Activated naive CD8-positive, alpha-beta T cell treated with anti-CD3 and anti-CD28 coated beads, Interleukin-2, amount 10 ng/mL, durations not matched to agents 7 days and 5 days (primary cell): ENCODE measurements at regions not wholly inside any gene's neighbourhood (a gene's known extent, or its start where the extent isn't known, plus 50 kb on each side); places are given as distances from the start of the nearest gene placed in this dataset.

ENCODE experiments used
- ATAC-seq: fragments of 150-1000 bp; cut with Tn5 transposase; one replicate; pipeline ENCODE4 v1.10.0; 2021; ENCODE audit warnings: low read depth, moderate library complexity
- POLR2A ChIA-PET: fragments of 350-600 bp; sonication (Branson Sonifier 250); formaldehyde crosslinking; loops from one replicate; lab custom pipeline; 2021; ENCODE audit warnings: antibody characterized with exemption; lab: Charles Lee
- DNase-seq: peaks from one replicate; pipeline ENCODE4 v3.0.0; 2021
- H3K27ac Mint-ChIP-seq: one replicate; pipeline ENCODE4 v1.8.0; 2022; ENCODE audit warnings: mild to moderate bottlenecking, mixed read lengths
- H3K27me3 Mint-ChIP-seq: one replicate; pipeline ENCODE4 v1.8.0; 2022; ENCODE audit warnings: mild to moderate bottlenecking, moderate library complexity, mixed read lengths
- H3K36me3 Mint-ChIP-seq: one replicate; pipeline ENCODE4 v1.8.0; 2021; ENCODE audit warnings: mild to moderate bottlenecking, mixed read lengths
- H3K4me1 Mint-ChIP-seq: one replicate; pipeline ENCODE4 v1.8.0; 2021; ENCODE audit warnings: mixed read lengths
- H3K4me3 Mint-ChIP-seq: one replicate; pipeline ENCODE4 v1.8.0; 2022; ENCODE audit warnings: mild to moderate bottlenecking, moderate library complexity, mixed read lengths
- H3K9me3 Mint-ChIP-seq: one replicate; pipeline ENCODE4 v1.8.0; 2021; ENCODE audit warnings: mixed read lengths

DNA sequence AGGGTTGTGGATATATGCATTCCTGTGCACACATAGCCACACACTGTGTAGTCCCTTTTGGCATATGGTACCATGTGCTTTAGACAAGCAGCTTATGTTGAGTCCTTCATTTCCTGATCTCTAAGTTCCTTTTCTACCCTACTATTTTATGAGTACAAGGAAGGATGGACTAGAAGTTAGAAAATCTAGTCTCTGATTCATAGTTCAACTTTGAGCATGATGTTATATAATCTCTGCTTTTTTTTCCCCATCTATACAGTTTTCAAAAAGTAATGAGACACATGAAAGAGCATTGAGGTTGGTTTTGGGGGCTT is 123.6 kb downstream of the PLEKHG1 start:
- Mint-ChIP-seq H3K4me1 (peaks cover 9% of the 10 kb centered on the region), H3K9me3 (no peaks in the 10 kb centered on the region), H3K27me3 (peaks cover 16% of the 10 kb centered on the region), H3K27ac (no peak overlapping the region), H3K4me3 (no peak overlapping the region), H3K36me3 (no peaks in the 10 kb centered on the region)
- POLR2A ChIA-PET = no interaction called here
- DNase-seq (no peak), ATAC-seq (no peak)

DNA sequence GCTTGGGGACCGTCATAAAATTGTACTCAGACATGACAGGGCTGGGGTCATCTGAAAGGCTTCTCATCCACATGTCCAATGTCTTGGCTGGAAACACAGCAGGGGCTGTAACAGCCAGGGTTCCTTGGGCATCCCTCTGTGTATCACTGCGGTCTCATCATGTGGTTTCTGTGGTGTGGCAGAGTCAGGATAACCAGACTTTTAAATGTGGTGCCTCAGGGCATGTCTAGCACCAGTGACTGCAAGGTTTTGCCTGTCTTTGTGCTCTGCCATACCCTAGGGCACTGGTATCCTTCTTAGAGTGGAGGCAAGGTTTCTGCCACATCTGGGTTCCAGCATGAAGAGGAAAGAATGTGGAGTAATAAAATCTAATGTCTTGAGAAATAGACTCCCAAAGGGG is 124.2 kb downstream of the PLEKHG1 start:
- DNase-seq (no peak), ATAC-seq (no peak)
- H3K27ac Mint-ChIP-seq = no peak overlapping the region
- no peak overlapping the region for H3K4me3 Mint-ChIP-seq
- peaks cover 16% of the 10 kb centered on the region for H3K27me3 Mint-ChIP-seq
- POLR2A ChIA-PET = no interaction called here
- no peaks in the 10 kb centered on the region for H3K36me3 Mint-ChIP-seq
- H3K9me3 Mint-ChIP-seq = no peaks in the 10 kb centered on the region
- peaks cover 9% of the 10 kb centered on the region for H3K4me1 Mint-ChIP-seq

DNA sequence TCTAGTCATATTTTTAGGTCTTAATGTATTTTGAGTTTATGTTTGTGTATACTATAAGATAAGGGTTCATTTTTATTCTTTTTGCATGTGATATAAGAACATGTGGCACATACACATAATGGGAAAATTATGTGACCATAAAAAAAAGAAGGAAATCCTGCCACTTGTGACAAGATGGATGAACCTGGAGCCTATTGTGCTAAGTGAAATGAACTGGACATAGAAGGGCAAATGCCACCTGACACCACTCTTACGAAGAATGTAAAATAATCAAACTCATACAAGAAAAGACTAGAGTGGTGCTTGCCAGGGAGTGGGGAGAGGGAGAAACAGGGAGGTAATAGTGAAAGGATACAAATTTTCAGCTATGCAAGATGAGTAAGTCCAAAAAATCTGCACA is 126.1 kb downstream of the PLEKHG1 start:
- H3K36me3 Mint-ChIP-seq = no peaks in the 10 kb centered on the region
- POLR2A ChIA-PET = no interaction called here

GRCh38 chr6:150729188-150729748 is 129.6 kb downstream of the PLEKHG1 start:
- ATAC-seq = no peak
- Mint-ChIP-seq H3K27me3 (no peaks in the 10 kb centered on the region), H3K4me1 (no peaks in the 10 kb centered on the region), H3K36me3 (no peaks in the 10 kb centered on the region), H3K9me3 (no peaks in the 10 kb centered on the region), H3K27ac (no peak overlapping the region), H3K4me3 (no peak overlapping the region)
- POLR2A ChIA-PET = no interaction called here
- DNase-seq = no peak

More for the DNA sequence above, 126.1 kb downstream of the PLEKHG1 start:
- no peak overlapping the region for H3K4me3 Mint-ChIP-seq
- peaks cover 13% of the 10 kb centered on the region for H3K27me3 Mint-ChIP-seq
- DNase-seq (no peak), ATAC-seq (no peak)
- H3K4me1 Mint-ChIP-seq = peaks cover 6% of the 10 kb centered on the region
- H3K27ac Mint-ChIP-seq = no peak overlapping the region
- H3K9me3 Mint-ChIP-seq = no peaks in the 10 kb centered on the region

DNA sequence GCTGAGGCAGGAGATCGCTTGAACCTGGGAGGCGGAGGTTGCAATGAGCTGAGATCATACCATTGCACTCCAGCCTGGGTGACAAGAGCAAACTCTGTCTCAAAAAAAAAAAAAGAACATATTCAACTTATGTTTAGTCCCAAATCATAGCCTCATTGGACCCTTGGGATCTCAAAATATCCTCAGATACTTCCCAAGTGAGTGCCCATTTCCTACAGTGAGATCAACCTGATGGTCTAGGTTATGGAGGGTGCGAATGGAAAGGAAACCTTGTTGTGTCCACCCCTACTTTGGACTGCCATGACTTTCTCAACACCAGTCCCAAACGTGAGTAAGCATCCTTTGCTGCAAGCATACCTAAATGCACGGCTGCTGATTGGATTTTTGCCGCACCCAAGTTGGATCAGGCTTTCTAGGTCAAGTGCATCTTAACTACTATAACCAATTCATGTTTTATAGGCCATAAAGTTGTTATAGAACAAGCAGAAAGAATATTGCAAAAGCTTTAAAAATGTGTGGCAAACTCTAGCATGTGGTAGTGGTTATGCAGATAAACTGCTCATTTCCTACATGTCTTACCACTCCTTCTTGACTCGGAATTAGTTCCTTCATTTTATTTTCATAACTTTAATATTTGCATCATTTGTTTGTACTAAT is 131.2 kb downstream of the PLEKHG1 start:
- no peak overlapping the region for H3K27ac Mint-ChIP-seq
- DNase-seq (no peak), ATAC-seq (no peak)
- no peaks in the 10 kb centered on the region for H3K9me3 Mint-ChIP-seq
- POLR2A ChIA-PET = no interaction called here
- no peaks in the 10 kb centered on the region for H3K36me3 Mint-ChIP-seq
- H3K27me3 Mint-ChIP-seq = no peaks in the 10 kb centered on the region
- no peak overlapping the region for H3K4me3 Mint-ChIP-seq
- H3K4me1 Mint-ChIP-seq = no peaks in the 10 kb centered on the region

GRCh38 chr6:150732765-150733539 is 132.6 kb upstream of the MTHFD1L start:
- no peaks in the 10 kb centered on the region for H3K36me3 Mint-ChIP-seq
- no peak overlapping the region for H3K4me3 Mint-ChIP-seq
- H3K27ac Mint-ChIP-seq = no peak overlapping the region
- DNase-seq (no peak), ATAC-seq (no peak)
- H3K27me3 Mint-ChIP-seq = no peaks in the 10 kb centered on the region
- POLR2A ChIA-PET = no interaction called here
- no peaks in the 10 kb centered on the region for H3K9me3 Mint-ChIP-seq
- no peaks in the 10 kb centered on the region for H3K4me1 Mint-ChIP-seq

GRCh38 chr6:150733726-150734125 is 131.8 kb upstream of the MTHFD1L start:
- POLR2A ChIA-PET = no interaction called here
- Mint-ChIP-seq H3K4me3 (no peak overlapping the region), H3K36me3 (no peaks in the 10 kb centered on the region), H3K4me1 (no peaks in the 10 kb centered on the region), H3K9me3 (no peaks in the 10 kb centered on the region), H3K27me3 (peaks cover 5% of the 10 kb centered on the region), H3K27ac (no peak overlapping the region)
- DNase-seq = no peak
- no peak for ATAC-seq

DNA sequence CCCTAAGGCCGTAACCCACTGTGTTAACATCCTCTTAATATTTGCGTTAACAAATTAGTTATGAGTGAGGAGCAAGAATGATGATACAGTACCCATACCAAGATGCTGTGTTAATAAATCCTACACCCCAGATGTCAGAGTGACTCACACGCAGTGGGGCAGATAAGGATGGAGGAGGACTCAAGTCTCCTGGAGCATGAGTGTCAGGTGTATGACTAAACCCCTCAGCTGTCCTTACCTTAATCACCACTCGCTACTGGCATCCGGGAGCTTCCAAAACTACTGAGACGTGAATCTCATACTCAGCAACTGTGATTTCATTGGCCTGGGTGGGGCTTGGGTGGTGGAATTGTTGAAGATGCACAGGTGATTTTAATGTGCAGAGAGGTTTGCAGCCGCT is 131.3 kb upstream of the MTHFD1L start:
- H3K27ac Mint-ChIP-seq = no peak overlapping the region
- peaks cover 5% of the 10 kb centered on the region for H3K27me3 Mint-ChIP-seq
- H3K9me3 Mint-ChIP-seq = no peaks in the 10 kb centered on the region
- POLR2A ChIA-PET = no interaction called here
- no peak overlapping the region for H3K4me3 Mint-ChIP-seq
- H3K4me1 Mint-ChIP-seq = no peaks in the 10 kb centered on the region
- no peak for ATAC-seq
- no peak for DNase-seq
- no peaks in the 10 kb centered on the region for H3K36me3 Mint-ChIP-seq

GRCh38 chr6:150735341-150735851 is 130.1 kb upstream of the MTHFD1L start:
- no peak for DNase-seq
- peaks cover 7% of the 10 kb centered on the region for H3K27me3 Mint-ChIP-seq
- H3K36me3 Mint-ChIP-seq = no peaks in the 10 kb centered on the region
- POLR2A ChIA-PET = no interaction called here
- no peaks in the 10 kb centered on the region for H3K4me1 Mint-ChIP-seq
- H3K4me3 Mint-ChIP-seq = no peak overlapping the region
- H3K9me3 Mint-ChIP-seq = no peaks in the 10 kb centered on the region
- ATAC-seq = no peak
- H3K27ac Mint-ChIP-seq = no peak overlapping the region

- POLR2A ChIA-PET = no interaction called here
- no peak overlapping the region for H3K4me3 Mint-ChIP-seq
- ATAC-seq = no peak
Measured at GRCh38 chr6:150738092-150738629, 127.3 kb upstream of the MTHFD1L start.

GRCh38 chr6:150739711-150740349 is 125.7 kb upstream of the MTHFD1L start:
- DNase-seq (no peak), ATAC-seq (no peak)
- POLR2A ChIA-PET = no interaction called here
- no peaks in the 10 kb centered on the region for H3K4me1 Mint-ChIP-seq
- no peaks in the 10 kb centered on the region for H3K36me3 Mint-ChIP-seq
- no peaks in the 10 kb centered on the region for H3K9me3 Mint-ChIP-seq
- no peak overlapping the region for H3K4me3 Mint-ChIP-seq
- H3K27ac Mint-ChIP-seq = no peak overlapping the region
- H3K27me3 Mint-ChIP-seq = peaks cover 7% of the 10 kb centered on the region

More at GRCh38 chr6:150738092-150738629, 127.3 kb upstream of the MTHFD1L start:
- no peaks in the 10 kb centered on the region for H3K9me3 Mint-ChIP-seq
- H3K27ac Mint-ChIP-seq = no peak overlapping the region
- no peaks in the 10 kb centered on the region for H3K4me1 Mint-ChIP-seq
- no peaks in the 10 kb centered on the region for H3K36me3 Mint-ChIP-seq
- DNase-seq = no peak
- H3K27me3 Mint-ChIP-seq = peaks cover 7% of the 10 kb centered on the region

DNA sequence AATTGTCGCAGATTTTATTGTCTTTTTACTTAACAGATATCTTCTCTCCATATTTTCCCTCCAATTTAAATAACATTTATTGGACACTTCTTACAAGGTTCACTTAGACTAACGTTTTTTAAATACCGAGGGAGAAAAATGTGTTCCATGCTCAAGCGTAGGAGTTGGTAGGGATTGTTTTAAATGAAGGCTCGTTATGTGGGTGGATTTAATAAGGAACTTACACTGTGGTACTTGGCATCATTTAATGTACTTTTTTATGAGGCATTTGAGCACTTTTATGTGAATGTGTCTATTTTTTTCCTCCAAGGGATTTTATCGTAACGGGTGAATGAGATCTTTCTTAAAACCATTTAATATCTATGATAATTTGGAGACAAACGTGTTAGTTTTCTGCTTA is 125.0 kb upstream of the MTHFD1L start:
- DNase-seq = no peak
- H3K4me3 Mint-ChIP-seq = no peak overlapping the region
- ATAC-seq = no peak
- H3K9me3 Mint-ChIP-seq = no peaks in the 10 kb centered on the region
- peaks cover 8% of the 10 kb centered on the region for H3K27me3 Mint-ChIP-seq
- H3K4me1 Mint-ChIP-seq = no peaks in the 10 kb centered on the region
- no peaks in the 10 kb centered on the region for H3K36me3 Mint-ChIP-seq
- H3K27ac Mint-ChIP-seq = no peak overlapping the region
- POLR2A ChIA-PET = no interaction called here

DNA sequence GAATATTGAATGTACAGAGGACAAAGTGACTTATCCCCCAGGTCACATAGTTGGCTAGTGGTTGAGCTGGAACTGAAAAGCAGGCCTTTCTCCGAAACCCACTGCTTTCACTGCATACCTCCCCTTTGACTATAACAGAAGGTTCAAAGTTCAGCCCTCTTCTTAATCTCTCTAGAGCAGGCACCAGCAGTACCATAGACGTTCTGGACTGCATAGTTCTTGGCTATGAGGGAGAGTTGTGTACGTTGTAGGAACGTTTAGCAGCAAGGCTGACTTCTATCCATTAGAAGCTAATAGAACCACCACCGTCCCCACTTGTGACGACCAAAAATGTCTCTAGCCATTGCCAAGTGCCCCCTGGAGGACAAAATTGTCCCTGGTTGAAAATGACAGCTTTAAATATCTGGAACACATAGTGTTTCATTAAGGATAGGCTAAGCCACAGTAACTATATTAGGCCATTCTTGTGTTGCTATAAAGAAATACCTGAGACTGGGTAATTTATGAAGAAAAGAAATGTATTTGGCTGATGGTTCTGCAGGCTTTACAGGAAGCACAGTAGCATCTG is 123.8 kb upstream of the MTHFD1L start:
- no peak for DNase-seq
- Mint-ChIP-seq H3K36me3 (no peaks in the 10 kb centered on the region), H3K4me3 (no peak overlapping the region), H3K9me3 (no peaks in the 10 kb centered on the region), H3K4me1 (no peaks in the 10 kb centered on the region), H3K27me3 (peaks cover 17% of the 10 kb centered on the region), H3K27ac (no peak overlapping the region)
- POLR2A ChIA-PET = no interaction called here
- ATAC-seq = no peak
